GM12875 (cell line): ENCODE measurements at regions not wholly inside any gene's neighbourhood (a gene's known extent, or its start where the extent isn't known, plus 50 kb on each side); places are given as distances from the start of the nearest gene placed in this dataset.

Source experiments
- H3K4me3 ChIP-seq: one replicate; pipeline ENCODE4 v1.5.1; 2011; ENCODE audit warnings: low read depth, low read length, control low read depth
- TF ChIP-seq, protein P1 (sequence below): IDR thresholded peaks from 2 replicates; pipeline ENCODE4 v1.5.1; 2011; ENCODE audit warnings: low read depth, mild to moderate bottlenecking, control low read depth, inconsistent platforms, low read length, moderate library complexity, borderline replicate concordance; ENCODE audit not compliant: insufficient read depth

DNA sequence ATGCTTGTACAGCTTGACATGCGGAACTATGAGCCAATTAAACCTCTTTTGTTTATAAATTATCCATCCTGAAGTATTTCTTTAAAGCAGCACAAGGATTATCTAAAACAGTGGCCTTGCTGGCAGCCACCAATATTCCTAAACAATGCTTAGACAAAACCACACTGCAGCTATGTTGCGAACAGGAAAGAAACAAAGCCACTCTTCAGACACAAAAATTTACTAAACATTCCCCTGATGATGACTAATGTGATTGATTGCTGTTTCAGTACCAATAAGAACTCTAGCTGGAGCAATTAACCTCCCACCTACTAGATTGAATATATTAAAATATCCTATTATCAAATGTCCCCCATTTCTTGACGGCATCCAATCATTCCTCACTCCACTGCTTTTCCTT lies 325.8 kb upstream of the REG3G start:
- no peak overlapping the region for H3K4me3 ChIP-seq
- TF ChIP-seq, protein P1, sequence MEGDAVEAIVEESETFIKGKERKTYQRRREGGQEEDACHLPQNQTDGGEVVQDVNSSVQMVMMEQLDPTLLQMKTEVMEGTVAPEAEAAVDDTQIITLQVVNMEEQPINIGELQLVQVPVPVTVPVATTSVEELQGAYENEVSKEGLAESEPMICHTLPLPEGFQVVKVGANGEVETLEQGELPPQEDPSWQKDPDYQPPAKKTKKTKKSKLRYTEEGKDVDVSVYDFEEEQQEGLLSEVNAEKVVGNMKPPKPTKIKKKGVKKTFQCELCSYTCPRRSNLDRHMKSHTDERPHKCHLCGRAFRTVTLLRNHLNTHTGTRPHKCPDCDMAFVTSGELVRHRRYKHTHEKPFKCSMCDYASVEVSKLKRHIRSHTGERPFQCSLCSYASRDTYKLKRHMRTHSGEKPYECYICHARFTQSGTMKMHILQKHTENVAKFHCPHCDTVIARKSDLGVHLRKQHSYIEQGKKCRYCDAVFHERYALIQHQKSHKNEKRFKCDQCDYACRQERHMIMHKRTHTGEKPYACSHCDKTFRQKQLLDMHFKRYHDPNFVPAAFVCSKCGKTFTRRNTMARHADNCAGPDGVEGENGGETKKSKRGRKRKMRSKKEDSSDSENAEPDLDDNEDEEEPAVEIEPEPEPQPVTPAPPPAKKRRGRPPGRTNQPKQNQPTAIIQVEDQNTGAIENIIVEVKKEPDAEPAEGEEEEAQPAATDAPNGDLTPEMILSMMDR: no peak

DNA sequence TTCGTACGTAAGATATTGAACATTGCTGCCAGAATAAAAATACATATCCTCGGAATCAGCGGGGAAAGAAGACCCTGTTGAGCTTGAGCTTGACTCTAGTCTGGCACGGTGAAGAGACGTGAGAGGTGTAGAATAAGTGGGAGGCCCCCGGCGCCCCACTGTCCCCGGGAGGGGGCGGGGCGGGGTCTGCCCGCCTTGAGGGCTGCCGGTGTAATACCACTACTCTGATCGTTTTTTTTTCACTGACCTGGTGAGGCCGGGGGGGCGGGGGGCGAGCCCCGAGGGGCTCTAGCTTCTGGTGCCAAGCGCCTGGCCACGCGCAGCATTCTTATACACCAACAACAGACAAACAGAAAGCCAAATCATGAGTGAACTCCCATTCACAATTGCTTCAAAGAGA lies 324.0 kb upstream of the REG3G start:
- TF ChIP-seq, protein P1: no peak
- H3K4me3 ChIP-seq: no peak overlapping the region

DNA sequence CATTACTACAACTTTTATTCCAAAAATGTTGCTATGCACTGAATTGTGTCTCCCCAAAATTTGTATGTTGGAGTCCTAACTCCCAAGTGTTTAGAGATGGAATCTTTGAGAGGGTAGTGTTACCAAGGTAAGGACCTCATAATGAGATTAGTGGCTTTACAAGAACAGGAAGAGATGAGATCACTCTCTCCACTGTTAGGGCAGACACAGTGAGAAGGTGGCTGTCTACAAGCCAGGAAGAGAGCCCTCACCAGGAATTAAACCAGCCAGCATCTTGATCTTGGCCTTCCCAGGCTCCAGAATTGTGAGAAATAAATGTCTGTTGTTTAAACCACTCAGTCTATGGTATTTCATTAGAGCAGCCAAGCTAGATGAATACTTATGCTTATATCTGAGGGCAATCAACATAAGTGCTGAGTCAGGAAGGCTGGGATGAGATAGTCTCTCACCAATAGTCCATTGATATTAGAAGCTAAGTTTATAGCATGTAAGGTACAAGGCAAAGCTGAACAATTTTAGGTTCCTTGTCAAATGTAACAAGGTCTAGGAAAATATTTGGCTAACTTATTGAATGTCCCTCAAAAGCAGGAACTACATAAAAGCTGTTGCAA lies 317.6 kb upstream of the REG3G start:
- H3K4me3 ChIP-seq: no peak overlapping the region
- TF ChIP-seq, protein P1: no peak

DNA sequence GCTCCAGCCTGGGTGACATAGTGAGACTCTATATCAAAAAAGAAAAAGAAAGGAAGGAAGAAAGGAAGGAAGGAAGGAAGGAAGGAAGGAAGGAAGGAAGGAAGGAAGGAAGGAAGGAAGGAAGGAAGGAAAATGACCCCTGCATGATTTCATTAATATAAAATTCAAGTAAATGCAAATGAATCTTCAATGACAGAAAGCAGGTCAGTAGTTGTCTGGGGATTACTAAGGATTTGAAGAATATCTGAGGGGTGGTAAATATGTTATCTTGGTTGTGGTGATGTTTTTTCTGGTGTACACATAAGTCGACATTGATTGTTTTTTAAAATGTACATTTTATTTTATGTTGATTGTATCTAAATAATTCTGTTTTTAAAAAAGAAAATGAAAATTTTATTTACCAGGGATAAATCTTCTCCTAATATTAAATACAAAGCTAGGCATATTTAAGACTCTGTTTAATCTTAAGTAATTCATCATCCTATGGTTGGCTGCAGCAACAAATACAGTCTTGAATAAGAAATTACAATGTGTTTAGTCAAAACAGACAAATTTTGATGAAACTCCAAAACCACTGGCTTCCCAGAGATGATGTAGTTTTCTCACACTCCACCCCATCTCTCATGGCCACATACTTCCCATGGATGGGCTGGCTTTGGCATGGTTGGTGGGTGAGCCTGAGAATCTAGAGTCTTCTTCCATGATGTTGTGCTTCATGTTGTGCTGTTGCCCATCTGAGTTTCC lies 314.7 kb upstream of the REG3G start:
- no peak overlapping the region for H3K4me3 ChIP-seq
- TF ChIP-seq, protein P1: no peak

DNA sequence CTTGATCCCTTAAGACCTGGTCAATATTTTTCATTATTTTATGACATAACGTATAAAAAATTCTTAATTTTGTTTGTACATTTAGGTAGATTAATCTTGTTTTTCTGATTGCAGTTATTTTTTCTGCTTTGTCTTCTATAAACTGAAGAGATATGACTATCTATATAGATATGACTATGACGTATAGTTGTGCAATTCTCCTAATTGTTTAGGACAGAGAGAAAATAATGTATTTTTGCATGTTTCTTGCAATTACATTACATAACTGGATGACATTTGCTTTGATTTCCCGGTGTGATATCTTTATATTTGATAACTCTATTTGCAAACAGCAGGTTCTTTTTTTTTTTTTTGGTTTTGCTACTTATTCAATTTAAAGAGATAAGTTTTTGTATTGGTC lies 310.2 kb upstream of the REG3G start:
- no peak overlapping the region for H3K4me3 ChIP-seq
- TF ChIP-seq, protein P1: no peak

DNA sequence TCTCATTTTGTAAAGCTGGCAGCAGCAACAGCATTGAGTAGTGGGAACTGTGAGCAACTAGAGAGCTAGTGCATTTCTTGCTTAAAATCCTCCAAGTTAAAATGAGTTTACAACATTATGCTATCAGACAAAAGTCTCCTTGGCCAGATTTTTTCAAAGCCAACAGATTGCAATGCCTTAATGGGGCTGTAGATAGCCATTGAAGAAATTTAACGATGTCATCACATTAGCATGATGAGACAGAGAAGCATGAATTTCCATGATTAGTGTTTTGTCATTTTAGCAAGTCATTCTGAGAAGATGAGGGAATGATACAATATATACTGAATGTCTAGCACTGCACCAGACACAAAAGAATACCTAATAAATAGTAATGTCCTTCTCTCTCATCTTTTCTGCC lies 307.5 kb upstream of the REG3G start:
- no peak overlapping the region for H3K4me3 ChIP-seq
- TF ChIP-seq, protein P1: no peak

DNA sequence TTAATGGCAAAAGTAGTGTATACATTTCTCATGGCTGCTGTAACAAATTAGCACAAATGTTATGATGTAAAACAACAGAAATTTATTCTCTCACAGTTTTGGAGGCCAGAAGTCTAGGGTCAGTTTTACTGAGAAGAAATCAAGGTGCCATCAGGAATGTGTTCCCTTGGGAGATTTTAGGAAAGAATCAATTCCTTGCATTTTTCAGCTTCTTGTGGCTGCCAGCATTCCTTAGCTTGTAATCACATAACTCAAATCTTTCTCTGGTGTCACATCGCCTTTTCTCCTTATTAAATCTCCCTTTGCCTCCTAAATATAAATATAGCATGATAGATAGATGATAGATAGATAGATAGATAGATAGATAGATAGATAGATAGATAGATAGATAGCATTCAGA lies 307.0 kb upstream of the REG3G start:
- TF ChIP-seq, protein P1: no peak
- H3K4me3 ChIP-seq: no peak overlapping the region
